Lung (tissue), 11 donors: ENCODE measurements at regions not wholly inside any gene's neighbourhood (a gene's known extent, or its start where the extent isn't known, plus 50 kb on each side); places are given as distances from the start of the nearest gene placed in this dataset.

Source experiments
- ATAC-seq: fragments of 200-7000 bp; cut with Tn5 transposase; one replicate; pipeline ENCODE4 v1.9.1; 2020; ENCODE audit warnings: moderate number of reproducible peaks; ENCODE audit not compliant: insufficient read depth, low FRiP score
- DNase-seq, 3 donors: peaks; one replicate each; pipeline ENCODE4 v3.0.0-alpha.2; 2013 to 2017
- H3K27ac ChIP-seq, 2 donors: one replicate each; pipeline ENCODE4 v1.5.1; 2013; ENCODE audit warnings: mild to moderate bottlenecking in 2 of 2, moderate library complexity in 2 of 2, control low read depth in 1 of 2, inconsistent platforms in 1 of 2, low read depth in 1 of 2, low read length in 1 of 2
- H3K27me3 ChIP-seq, 3 donors: one replicate each; pipeline ENCODE4 v1.5.1; 2013; ENCODE audit warnings: low read length in 2 of 3; ENCODE audit not compliant: control insufficient read depth in 3 of 3, insufficient read depth in 3 of 3
- H3K36me3 ChIP-seq, 4 donors: one replicate each; pipeline ENCODE4 v1.5.1; 2013; ENCODE audit warnings: low read length in 4 of 4, mild to moderate bottlenecking in 1 of 4, moderate library complexity in 1 of 4; ENCODE audit not compliant: control insufficient read depth in 4 of 4, insufficient read depth in 4 of 4
- H3K4me1 ChIP-seq, 5 donors: one replicate each; pipeline ENCODE4 v1.5.1; 2013; ENCODE audit warnings: low read length in 5 of 5, mild to moderate bottlenecking in 2 of 5, moderate library complexity in 1 of 5; ENCODE audit not compliant: control insufficient read depth in 5 of 5, insufficient read depth in 5 of 5
- H3K4me3 ChIP-seq: one replicate; pipeline ENCODE4 v1.5.1; 2013; ENCODE audit warnings: mild to moderate bottlenecking, control low read depth, moderate library complexity
- H3K9ac ChIP-seq, 2 donors: one replicate each; pipeline ENCODE4 v1.5.1; 2013; ENCODE audit warnings: low read length in 2 of 2, control low read depth in 1 of 2; ENCODE audit not compliant: insufficient read depth in 1 of 2
- H3K9me3 ChIP-seq, 4 donors: one replicate each; pipeline ENCODE4 v1.5.1; 2013; ENCODE audit warnings: low read length in 3 of 4, mild to moderate bottlenecking in 1 of 4, moderate library complexity in 1 of 4; ENCODE audit not compliant: control insufficient read depth in 4 of 4, insufficient read depth in 3 of 4
- WGBS, 2 donors: extraction: QIAGEN DNeasy Blood & Tissue Kit; methylation state at CpG; one replicate each; pipeline ENCODE4 v1.1.7; 2013; 5-methylcytosine and 5-hydroxymethylcytosine counted together
- TF ChIP-seq, protein P1 (sequence below): IDR thresholded peaks from 2 replicates; pipeline ENCODE4 v1.5.1; 2012; ENCODE audit warnings: mild to moderate bottlenecking; ENCODE audit errors: control extremely low read depth, extremely low read depth
- donor health status: control.
- donor health status: control.
- donor health status: Bipolar disorder and iron deficiency.
- donor health status: healthy.
- donor health status: DM: yes; HTN: yes; CAD: no.

DNA sequence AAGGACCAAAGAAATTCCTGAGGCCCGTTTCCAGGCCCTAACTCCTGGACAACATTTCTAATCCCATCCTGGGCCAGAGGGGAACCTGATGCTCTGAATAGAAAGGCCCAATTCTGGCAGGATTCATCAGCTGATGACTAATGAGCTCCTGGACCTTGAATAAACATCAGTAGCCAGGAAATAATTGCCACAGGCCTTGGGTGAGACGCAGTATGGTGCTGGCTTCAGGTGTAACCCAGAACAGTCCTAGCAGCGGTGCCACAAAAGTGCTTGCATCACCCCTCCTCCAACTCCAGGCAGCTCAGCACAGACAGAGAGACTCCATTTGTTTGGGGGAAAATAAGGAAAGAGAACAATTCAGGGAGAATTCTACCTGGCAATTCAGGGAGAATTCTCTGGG lies 184.7 kb upstream of the POU1F1 start:
- Histone ChIP-seq H3K36me3 (no peaks in the 10 kb centered on the region), H3K4me3 (no peak overlapping the region), H3K9me3 (no peaks in the 10 kb centered on the region), H3K27me3 (no peaks in the 10 kb centered on the region), H3K9ac (no peak overlapping the region), H3K4me1 (no peaks in the 10 kb centered on the region), H3K27ac (no peak overlapping the region)
- ATAC-seq (no peak), DNase-seq (no peak)
- TF ChIP-seq, protein P1, sequence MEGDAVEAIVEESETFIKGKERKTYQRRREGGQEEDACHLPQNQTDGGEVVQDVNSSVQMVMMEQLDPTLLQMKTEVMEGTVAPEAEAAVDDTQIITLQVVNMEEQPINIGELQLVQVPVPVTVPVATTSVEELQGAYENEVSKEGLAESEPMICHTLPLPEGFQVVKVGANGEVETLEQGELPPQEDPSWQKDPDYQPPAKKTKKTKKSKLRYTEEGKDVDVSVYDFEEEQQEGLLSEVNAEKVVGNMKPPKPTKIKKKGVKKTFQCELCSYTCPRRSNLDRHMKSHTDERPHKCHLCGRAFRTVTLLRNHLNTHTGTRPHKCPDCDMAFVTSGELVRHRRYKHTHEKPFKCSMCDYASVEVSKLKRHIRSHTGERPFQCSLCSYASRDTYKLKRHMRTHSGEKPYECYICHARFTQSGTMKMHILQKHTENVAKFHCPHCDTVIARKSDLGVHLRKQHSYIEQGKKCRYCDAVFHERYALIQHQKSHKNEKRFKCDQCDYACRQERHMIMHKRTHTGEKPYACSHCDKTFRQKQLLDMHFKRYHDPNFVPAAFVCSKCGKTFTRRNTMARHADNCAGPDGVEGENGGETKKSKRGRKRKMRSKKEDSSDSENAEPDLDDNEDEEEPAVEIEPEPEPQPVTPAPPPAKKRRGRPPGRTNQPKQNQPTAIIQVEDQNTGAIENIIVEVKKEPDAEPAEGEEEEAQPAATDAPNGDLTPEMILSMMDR = no peak
- 72 to 83% methylated on average over 3 of the region's 3 CpGs for WGBS, 2 donors

DNA sequence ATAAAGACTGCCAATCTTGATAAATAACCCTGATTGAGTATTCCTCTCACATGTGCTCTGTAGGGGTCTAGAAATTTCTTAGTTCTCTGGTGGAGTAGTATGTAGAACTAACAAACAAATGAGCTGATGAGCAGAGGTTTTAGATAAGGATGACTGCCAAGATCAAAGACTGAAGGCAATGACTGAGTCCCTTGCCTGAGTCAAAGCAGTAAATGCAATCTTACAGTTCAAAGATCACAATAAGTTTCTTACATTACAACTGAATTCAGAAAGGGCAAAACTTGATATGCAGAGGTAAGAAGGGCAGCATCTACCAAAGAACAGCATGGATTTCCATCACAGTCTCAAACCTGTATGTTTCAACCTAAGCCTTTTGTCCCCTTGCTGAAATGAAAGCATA lies 172.2 kb upstream of the POU1F1 start:
- H3K36me3 ChIP-seq = no peaks in the 10 kb centered on the region
- no peak overlapping the region for H3K9ac ChIP-seq
- no peak overlapping the region for H3K27ac ChIP-seq
- H3K4me1 ChIP-seq = no peaks in the 10 kb centered on the region
- no peak overlapping the region for H3K4me3 ChIP-seq
- no peaks in the 10 kb centered on the region for H3K27me3 ChIP-seq
- DNase-seq (no peak), ATAC-seq (no peak)
- H3K9me3 ChIP-seq = peaks cover 0 to 3% (median under 1%) of the 10 kb centered on the region in 4 donors
- TF ChIP-seq, protein P1 = no peak

DNA sequence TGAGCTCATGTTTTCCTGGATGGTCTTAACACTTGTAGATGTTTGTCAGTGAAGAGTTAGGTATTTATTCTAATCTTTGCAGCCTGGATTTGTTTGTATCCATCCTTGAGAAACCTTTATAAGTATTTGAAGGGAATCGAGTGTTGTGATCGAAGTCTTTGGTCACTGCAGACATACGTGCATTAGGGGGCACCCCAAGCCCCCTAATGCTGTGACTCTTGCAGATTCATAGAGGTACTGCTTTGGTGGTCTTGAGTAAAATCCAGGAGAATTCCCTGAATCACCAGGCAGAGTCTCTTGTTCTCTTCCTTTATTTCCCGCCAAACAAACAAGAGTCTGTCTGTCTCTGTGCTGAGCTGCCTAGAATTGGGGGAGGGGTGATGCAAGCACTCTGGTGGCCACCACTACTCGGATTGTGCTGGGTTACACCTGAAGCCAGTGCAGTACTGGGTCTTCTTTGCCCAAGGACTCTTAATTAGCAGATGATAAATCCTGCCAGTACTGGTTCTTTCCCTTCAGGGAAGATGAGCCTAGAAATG lies 170.5 kb upstream of the POU1F1 start:
- TF ChIP-seq, protein P1 = no peak
- Histone ChIP-seq H3K4me1 (no peaks in the 10 kb centered on the region), H3K27me3 (no peaks in the 10 kb centered on the region), H3K36me3 (no peaks in the 10 kb centered on the region), H3K9ac (no peak overlapping the region), H3K4me3 (no peak overlapping the region), H3K9me3 (peaks cover 0 to 3% (median under 1%) of the 10 kb centered on the region in 4 donors), H3K27ac (no peak overlapping the region)
- DNase-seq (no peak), ATAC-seq (no peak)
- 62 to 68% methylated on average over 5 of the region's 5 CpGs for WGBS, 2 donors

DNA sequence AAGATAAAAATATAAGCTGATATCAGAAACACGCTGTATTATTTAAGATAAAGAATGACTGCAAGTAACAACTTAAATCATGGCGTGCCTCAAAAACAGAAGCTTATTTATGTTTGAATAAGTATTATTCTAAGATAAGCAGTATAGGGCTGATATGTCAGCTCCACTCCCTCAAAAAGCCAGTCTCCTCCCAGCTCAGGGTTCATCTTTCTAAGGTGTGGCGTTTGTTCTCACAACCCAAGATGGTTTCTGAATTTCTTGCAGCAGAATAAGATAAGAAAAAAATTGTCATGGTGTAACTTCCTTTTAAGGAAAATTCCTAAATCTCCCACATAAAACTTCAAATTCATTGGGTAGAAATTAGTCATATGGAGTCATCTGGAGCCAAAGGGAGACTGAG lies 166.1 kb upstream of the POU1F1 start:
- no peaks in the 10 kb centered on the region for H3K36me3 ChIP-seq
- no peak overlapping the region for H3K4me3 ChIP-seq
- no peak overlapping the region for H3K27ac ChIP-seq
- H3K9me3 ChIP-seq = peaks cover 0 to 3% (median 0%) of the 10 kb centered on the region in 4 donors
- 79 to 84% methylated on average over 3 of the region's 3 CpGs for WGBS, 2 donors
- DNase-seq (no peak), ATAC-seq (no peak)
- TF ChIP-seq, protein P1 = no peak
- H3K9ac ChIP-seq = no peak overlapping the region
- H3K27me3 ChIP-seq = no peaks in the 10 kb centered on the region
- no peaks in the 10 kb centered on the region for H3K4me1 ChIP-seq
